Skeletal muscle tissue (tissue), 3 donors: ENCODE measurements at regions not wholly inside any gene's neighbourhood (a gene's known extent, or its start where the extent isn't known, plus 50 kb on each side); places are given as distances from the start of the nearest gene placed in this dataset.
"Not testable (repeated sequence)": the region's sequence is repeated elsewhere in the genome, so short reads cannot be mapped to it uniquely, and the experiment has no call there.

Experiments used
- H3K27ac ChIP-seq: one replicate; pipeline ENCODE4 v1.7.0; 2013; ENCODE audit warnings: mild to moderate bottlenecking, low read depth, low read length, inconsistent platforms
- H3K27me3 ChIP-seq, 3 donors: one replicate each; pipeline ENCODE4 v1.7.0; 2013; ENCODE audit warnings: low read length in 3 of 3; ENCODE audit not compliant: control insufficient read depth in 3 of 3, insufficient read depth in 3 of 3
- H3K36me3 ChIP-seq, 3 donors: one replicate each; pipeline ENCODE4 v1.7.0; 2013; ENCODE audit warnings: low read length in 3 of 3; ENCODE audit not compliant: control insufficient read depth in 3 of 3, insufficient read depth in 3 of 3
- H3K4me1 ChIP-seq, 3 donors: one replicate each; pipeline ENCODE4 v1.7.0; 2013; ENCODE audit warnings: low read length in 3 of 3, mild to moderate bottlenecking in 3 of 3; ENCODE audit not compliant: control insufficient read depth in 3 of 3, insufficient read depth in 3 of 3
- H3K4me3 ChIP-seq, 3 donors: one replicate each; pipeline ENCODE4 v1.7.0; 2013; ENCODE audit warnings: low read length in 3 of 3
- H3K9ac ChIP-seq, 3 donors: one replicate each; pipeline ENCODE4 v1.7.0; 2013; ENCODE audit warnings: low read length in 3 of 3, mild to moderate bottlenecking in 3 of 3, moderate library complexity in 2 of 3, low read depth in 1 of 3
- H3K9me3 ChIP-seq, 3 donors: one replicate each; pipeline ENCODE4 v1.7.0; 2013; ENCODE audit warnings: low read length in 3 of 3; ENCODE audit not compliant: control insufficient read depth in 3 of 3
- donor health status: Osteomylitis.

DNA sequence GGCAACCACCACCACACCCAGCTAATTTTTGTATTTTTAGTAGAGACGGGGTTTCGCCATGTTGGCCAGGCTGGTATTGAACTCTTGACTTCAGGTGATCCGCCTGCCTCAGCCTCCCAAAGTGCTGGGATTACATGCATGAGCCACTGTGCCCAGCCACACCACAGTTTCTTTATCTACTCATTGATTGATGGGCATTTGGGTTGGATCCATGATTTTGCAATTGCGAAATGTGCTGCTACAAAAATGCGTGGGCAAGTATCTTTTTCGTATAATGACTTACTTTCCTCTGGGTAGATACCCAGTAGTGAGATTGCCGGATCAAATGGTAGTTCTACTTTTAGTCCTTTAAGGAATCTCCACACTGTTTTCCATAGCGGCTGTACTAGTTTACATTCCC lies 204.7 kb downstream of the ALDH8A1 start:
- not testable (repeated sequence) for H3K36me3 ChIP-seq, H3K9me3 ChIP-seq, H3K9ac ChIP-seq, H3K27ac ChIP-seq, H3K4me1 ChIP-seq, H3K27me3 ChIP-seq, H3K4me3 ChIP-seq

GRCh38 chr6:134744301-134744700 lies 205.6 kb downstream of the ALDH8A1 start:
- Histone ChIP-seq H3K4me3 (no peak overlapping the region), H3K9ac (no peak overlapping the region), H3K36me3 (no peaks in the 10 kb centered on the region), H3K9me3 (no peaks in the 10 kb centered on the region), H3K4me1 (peaks cover 0 to 18% (median 0%) of the 10 kb centered on the region in 3 donors), H3K27ac (no peak overlapping the region), H3K27me3 (no peaks in the 10 kb centered on the region)

DNA sequence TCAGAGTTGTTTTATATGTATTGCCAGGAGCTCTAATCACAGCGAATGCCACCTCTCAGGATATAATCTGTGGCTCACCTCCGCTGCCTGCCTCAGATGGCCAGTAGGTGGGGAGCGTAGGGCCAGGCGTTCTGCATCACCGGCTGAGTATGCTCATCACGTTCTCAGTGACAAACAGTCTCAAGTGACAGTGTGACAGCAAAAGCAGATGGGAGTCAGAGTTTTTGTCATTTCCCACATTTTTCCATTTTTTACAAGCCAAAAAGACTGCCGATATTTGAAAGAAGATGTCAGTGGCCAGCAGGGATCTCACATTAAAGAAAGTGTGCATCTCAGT lies 208.7 kb downstream of the ALDH8A1 start:
- peaks cover 0 to 21% (median 0%) of the 10 kb centered on the region in 3 donors for H3K4me1 ChIP-seq
- no peaks in the 10 kb centered on the region for H3K36me3 ChIP-seq
- H3K9me3 ChIP-seq = no peaks in the 10 kb centered on the region
- H3K27me3 ChIP-seq = no peaks in the 10 kb centered on the region
- H3K4me3 ChIP-seq = no peak overlapping the region
- H3K27ac ChIP-seq = no peak overlapping the region
- H3K9ac ChIP-seq = no peak overlapping the region

DNA sequence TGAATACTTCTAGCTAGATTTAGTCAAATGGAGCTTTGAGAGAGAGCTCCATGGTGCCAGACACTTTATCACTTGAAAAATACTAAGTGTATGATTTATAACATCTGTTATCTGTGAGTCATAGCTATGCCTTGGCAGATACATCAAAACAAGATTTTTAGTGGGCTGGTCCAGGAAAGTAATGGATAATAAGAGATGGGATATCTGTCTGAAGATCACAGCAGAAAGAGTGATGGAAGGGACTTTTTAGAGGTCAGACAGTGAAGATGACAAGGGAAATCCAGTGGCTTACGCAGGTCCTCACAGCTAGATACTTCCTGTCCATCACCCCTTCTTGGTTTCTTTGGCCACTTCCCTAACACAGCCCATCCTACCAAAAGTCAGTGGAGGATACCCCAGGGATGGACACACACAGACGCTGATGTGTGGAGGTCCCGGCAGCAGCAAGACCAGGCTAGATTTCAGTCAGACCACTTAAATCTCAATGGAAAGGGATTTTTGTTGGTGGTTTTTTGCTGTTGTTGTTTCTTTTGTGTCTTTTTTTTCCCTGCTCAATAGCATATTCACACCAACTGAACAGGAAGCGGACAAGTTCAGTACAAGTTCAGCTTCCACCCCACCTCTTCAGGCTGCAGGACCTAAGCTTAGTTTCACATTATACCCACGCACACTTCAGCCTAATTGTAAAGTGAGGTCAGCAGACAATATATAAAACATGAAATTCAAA lies 209.3 kb downstream of the ALDH8A1 start:
- H3K9ac ChIP-seq = no peak overlapping the region
- no peaks in the 10 kb centered on the region for H3K9me3 ChIP-seq
- no peak overlapping the region for H3K27ac ChIP-seq
- no peak overlapping the region for H3K4me3 ChIP-seq
- no peaks in the 10 kb centered on the region for H3K36me3 ChIP-seq
- H3K4me1 ChIP-seq = peaks cover 0 to 21% (median 0%) of the 10 kb centered on the region in 3 donors
- H3K27me3 ChIP-seq = no peaks in the 10 kb centered on the region

DNA sequence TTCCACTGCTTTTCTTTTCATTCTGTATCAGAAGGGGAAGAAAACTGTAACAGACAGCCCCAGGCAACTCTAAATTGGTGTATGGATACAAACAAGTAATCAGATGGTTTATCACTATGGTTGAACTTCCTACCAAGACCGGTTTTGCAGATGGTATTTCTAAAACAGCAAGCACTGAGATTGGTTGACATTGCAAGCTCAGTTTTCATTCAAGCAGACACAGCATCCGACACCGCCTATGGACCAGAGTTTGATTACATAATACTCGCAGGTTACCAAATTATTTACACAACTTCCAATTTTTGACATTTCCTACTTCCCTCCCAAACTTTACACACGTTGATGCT lies 209.9 kb downstream of the ALDH8A1 start:
- Histone ChIP-seq H3K4me1 (peaks cover 0 to 21% (median 0%) of the 10 kb centered on the region in 3 donors), H3K27me3 (no peaks in the 10 kb centered on the region), H3K36me3 (no peaks in the 10 kb centered on the region), H3K27ac (no peak overlapping the region), H3K4me3 (no peak overlapping the region), H3K9ac (no peak overlapping the region), H3K9me3 (no peaks in the 10 kb centered on the region)

GRCh38 chr6:134739299-134740026 lies 210.4 kb downstream of the ALDH8A1 start:
- Histone ChIP-seq H3K4me3 (no peak overlapping the region), H3K9ac (no peak overlapping the region), H3K27ac (no peak overlapping the region), H3K9me3 (no peaks in the 10 kb centered on the region), H3K27me3 (no peaks in the 10 kb centered on the region), H3K4me1 (peaks cover 0 to 21% (median 0%) of the 10 kb centered on the region in 3 donors), H3K36me3 (no peaks in the 10 kb centered on the region)

DNA sequence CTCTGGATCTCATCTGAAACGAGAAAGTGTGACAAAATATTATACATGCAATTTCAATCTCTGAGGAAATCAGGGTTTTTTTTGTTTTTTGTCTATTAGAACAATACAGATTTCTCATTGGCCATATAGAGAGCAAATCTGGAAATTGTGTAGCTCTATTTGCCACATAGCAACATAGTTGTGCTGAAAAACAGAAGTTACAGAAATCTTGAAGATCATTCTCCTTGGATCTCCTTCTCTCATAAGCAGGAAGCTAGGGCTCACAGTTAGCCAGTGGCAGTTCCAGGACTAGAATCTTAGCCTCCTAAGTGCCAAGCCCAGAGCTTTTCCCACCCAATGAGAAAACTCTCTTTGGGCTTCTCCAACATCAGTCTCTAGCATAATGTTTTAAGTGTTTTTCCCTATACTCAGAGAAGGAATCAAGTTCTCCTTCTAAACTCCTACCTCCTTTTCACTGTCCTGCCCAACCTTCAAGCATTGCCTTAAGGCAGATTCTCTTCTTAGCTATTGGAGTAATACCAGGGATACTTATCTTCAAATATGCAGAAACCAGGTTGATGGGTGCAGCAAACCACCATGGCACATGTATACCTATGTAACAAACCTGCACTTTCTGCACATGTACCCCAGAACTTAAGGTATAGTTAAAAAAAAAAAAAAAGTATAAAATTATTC lies 211.6 kb downstream of the ALDH8A1 start:
- Histone ChIP-seq H3K9me3 (no peaks in the 10 kb centered on the region), H3K4me1 (peaks cover 0 to 21% (median 0%) of the 10 kb centered on the region in 3 donors), H3K9ac (no peak overlapping the region), H3K36me3 (no peaks in the 10 kb centered on the region), H3K27me3 (no peaks in the 10 kb centered on the region), H3K27ac (no peak overlapping the region), H3K4me3 (no peak overlapping the region)

GRCh38 chr6:134735461-134735860 lies 214.4 kb downstream of the ALDH8A1 start:
- Histone ChIP-seq H3K4me1 (peaks cover 0 to 11% (median 0%) of the 10 kb centered on the region in 3 donors), H3K36me3 (no peaks in the 10 kb centered on the region), H3K27ac (no peak overlapping the region), H3K9ac (no peak overlapping the region), H3K27me3 (no peaks in the 10 kb centered on the region), H3K9me3 (no peaks in the 10 kb centered on the region), H3K4me3 (no peak overlapping the region)

DNA sequence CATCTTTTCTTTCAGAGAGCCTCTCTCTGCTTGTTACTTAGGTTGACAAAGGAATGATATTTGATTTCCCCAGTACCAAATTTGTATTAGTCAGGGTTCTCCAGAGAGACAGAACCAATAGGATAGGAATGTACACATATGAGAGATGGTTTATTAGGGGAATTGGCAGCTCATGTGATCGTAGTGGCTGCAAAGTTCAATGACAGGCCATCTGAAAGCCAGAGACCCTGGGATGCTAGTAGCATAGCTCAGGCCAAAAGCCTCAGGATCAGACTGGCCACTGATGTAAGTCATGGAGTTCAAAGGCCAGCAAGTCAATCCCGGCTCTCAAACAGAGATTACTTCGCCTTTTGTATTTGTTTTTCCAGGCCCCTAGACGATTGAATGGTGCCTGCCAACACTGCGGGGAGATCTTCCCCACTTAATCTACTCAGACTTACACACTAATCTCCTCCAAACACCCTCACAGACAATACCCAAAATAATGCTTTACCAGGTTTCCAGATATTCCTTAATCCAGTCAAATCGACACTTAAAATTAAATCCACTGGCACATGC lies 215.5 kb downstream of the ALDH8A1 start:
- Histone ChIP-seq H3K27me3 (no peaks in the 10 kb centered on the region), H3K4me3 (no peak overlapping the region), H3K4me1 (peaks cover 0 to 3% (median 0%) of the 10 kb centered on the region in 3 donors), H3K9me3 (no peaks in the 10 kb centered on the region), H3K36me3 (no peaks in the 10 kb centered on the region), H3K27ac (no peak overlapping the region), H3K9ac (no peak overlapping the region)

DNA sequence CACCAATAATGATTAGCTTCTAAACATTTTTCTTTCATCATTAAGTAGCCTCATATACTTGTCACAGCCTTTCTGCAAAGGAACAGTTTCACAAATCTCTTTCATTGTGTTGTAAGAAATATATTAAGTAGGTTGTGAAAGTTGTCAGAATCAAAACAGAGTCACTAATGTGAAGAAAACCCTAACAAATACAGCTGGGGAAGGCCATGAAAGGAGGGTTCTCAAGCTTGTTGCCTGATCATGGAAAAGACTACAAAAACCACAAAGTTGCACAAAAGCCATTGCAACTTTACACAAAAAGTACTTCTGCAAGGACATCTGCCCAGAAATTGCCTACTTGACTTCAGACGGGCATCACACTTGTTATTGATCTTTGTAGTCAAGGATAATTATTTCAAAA lies 216.1 kb downstream of the ALDH8A1 start:
- Histone ChIP-seq H3K36me3 (no peaks in the 10 kb centered on the region), H3K9me3 (no peaks in the 10 kb centered on the region), H3K4me3 (no peak overlapping the region), H3K4me1 (no peaks in the 10 kb centered on the region), H3K27me3 (no peaks in the 10 kb centered on the region), H3K9ac (no peak overlapping the region), H3K27ac (no peak overlapping the region)
